ENCODE measurements at regions not wholly inside any gene's neighbourhood (a gene's known extent, or its start where the extent isn't known, plus 50 kb on each side); places are given as distances from the start of the nearest gene placed in this dataset.
A peak's percentile ranks its signal among the peaks of the same experiment; 100 is the strongest.

DNA sequence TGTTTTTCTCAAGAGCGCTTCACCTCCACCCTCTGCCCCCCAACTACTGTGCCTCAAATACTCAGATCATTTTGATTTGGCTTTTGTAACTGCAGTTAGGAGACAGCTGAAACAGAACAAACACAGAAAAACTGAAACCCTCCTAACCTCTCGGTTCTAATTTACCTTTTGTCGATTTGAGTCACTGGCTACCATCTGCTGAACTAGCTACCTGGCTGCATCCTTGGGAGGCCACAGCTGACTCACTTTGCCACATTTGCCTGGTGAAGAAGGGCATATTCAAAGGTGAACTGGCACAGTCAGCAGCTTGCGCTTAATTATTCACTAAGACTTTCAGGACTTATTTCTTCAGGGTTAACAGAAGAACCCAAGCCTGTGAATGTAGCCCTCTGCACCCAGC, 117.7 kb downstream of the FOXB1 start:
- Histone ChIP-seq H2BK5ac (ENCODE audit: low read depth, low read length, poor library complexity) (no peak overlapping the region), H4K12ac (ENCODE audit: low read depth, low read length) (no peak overlapping the region), H2AFZ (ENCODE audit: insufficient read depth, low read length, poor library complexity) (no peak overlapping the region), H3K9ac (ENCODE audit: low read length) (no peak overlapping the region), H2AK5ac (ENCODE audit: low read length) (no peak overlapping the region), H4K8ac (ENCODE audit: low read depth, low read length) (no peak overlapping the region), H2BK12ac (ENCODE audit: low read length) (no peak overlapping the region), H3K23ac (ENCODE audit: low read length) (no peak overlapping the region), H3K79me2 (ENCODE audit: control insufficient read depth, insufficient read depth, low read length, poor library complexity) (no peaks in the 10 kb centered on the region), H3K4me1 (ENCODE audit: control insufficient read depth in 1 of 2, insufficient read depth in 2 of 2, low read length in 2 of 2) (no peaks in the 10 kb centered on the region), H3K9me3 (ENCODE audit: insufficient read depth, low read depth, low read length) (no peaks in the 10 kb centered on the region), H3K27me3 (ENCODE audit: insufficient read depth, low read length) (peaks cover 7% of the 10 kb centered on the region), H3K4ac (ENCODE audit: low read depth, low read length) (no peak overlapping the region), H4K91ac (ENCODE audit: low read depth, low read length) (no peak overlapping the region), H3K4me2 (ENCODE audit: low read length) (no peak overlapping the region), H2BK120ac (ENCODE audit: insufficient read depth, low read length, poor library complexity) (no peak overlapping the region), H3K27ac (ENCODE audit: low read depth, low read length) (no peak overlapping the region), H3K14ac (ENCODE audit: low read length) (no peak overlapping the region), H3K4me3 (ENCODE audit: low read depth, low read length) (no peak overlapping the region), H3K36me3 (ENCODE audit: control insufficient read depth in 1 of 2, insufficient read depth in 2 of 2, low read length in 2 of 2) (no peaks in the 10 kb centered on the region), H3K18ac (ENCODE audit: low read length) (no peak overlapping the region), H3K79me1 (ENCODE audit: low read length) (no peaks in the 10 kb centered on the region)
- peak in 1 of 2 donors; percentile 23 for DNase-seq
- no CpG with 5 or more reads among the region's 4 CpGs for WGBS (ENCODE audit: extremely low coverage, insufficient coverage, insufficient read length)

DNA sequence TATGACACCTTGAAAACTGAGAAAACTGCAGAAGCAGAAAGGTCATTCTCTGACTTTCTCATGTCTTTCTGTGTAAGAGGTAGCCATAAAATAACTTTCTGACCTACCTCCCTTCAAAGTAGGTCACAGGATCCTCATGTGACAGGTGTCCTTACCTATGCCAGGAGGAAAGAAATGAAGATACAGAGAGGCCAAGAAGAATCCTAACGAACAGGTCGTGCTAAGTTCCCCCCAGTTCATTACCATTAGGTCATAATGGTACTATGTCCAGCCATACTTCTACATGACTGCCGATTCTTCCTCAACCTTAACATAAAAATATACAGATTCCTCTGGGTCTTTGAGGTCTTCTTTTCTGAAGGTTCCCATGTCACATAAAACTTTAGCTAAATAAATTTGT, 118.6 kb downstream of the FOXB1 start:
- no peak overlapping the region for H4K91ac ChIP-seq (ENCODE audit: low read depth, low read length)
- no peaks in the 10 kb centered on the region for H3K79me1 ChIP-seq (ENCODE audit: low read length)
- H3K27me3 ChIP-seq (ENCODE audit: insufficient read depth, low read length) = peaks cover 7% of the 10 kb centered on the region
- H3K9me3 ChIP-seq (ENCODE audit: insufficient read depth, low read depth, low read length) = no peaks in the 10 kb centered on the region
- H3K36me3 ChIP-seq (ENCODE audit: control insufficient read depth in 1 of 2, insufficient read depth in 2 of 2, low read length in 2 of 2) = no peaks in the 10 kb centered on the region
- H3K4me2 ChIP-seq (ENCODE audit: low read length) = no peak overlapping the region
- no peak overlapping the region for H3K14ac ChIP-seq (ENCODE audit: low read length)
- no CpG with 5 or more reads among the region's 3 CpGs for WGBS (ENCODE audit: extremely low coverage, insufficient coverage, insufficient read length)
- H2BK12ac ChIP-seq (ENCODE audit: low read length) = no peak overlapping the region
- H3K4me1 ChIP-seq (ENCODE audit: control insufficient read depth in 1 of 2, insufficient read depth in 2 of 2, low read length in 2 of 2) = no peaks in the 10 kb centered on the region
- H3K9ac ChIP-seq (ENCODE audit: low read length) = no peak overlapping the region
- H3K27ac ChIP-seq (ENCODE audit: low read depth, low read length) = no peak overlapping the region
- H3K79me2 ChIP-seq (ENCODE audit: control insufficient read depth, insufficient read depth, low read length, poor library complexity) = no peaks in the 10 kb centered on the region
- H2BK120ac ChIP-seq (ENCODE audit: insufficient read depth, low read length, poor library complexity) = no peak overlapping the region
- H2BK5ac ChIP-seq (ENCODE audit: low read depth, low read length, poor library complexity) = no peak overlapping the region
- no peak overlapping the region for H2AFZ ChIP-seq (ENCODE audit: insufficient read depth, low read length, poor library complexity)
- no peak overlapping the region for H3K23ac ChIP-seq (ENCODE audit: low read length)
- no peak overlapping the region for H2AK5ac ChIP-seq (ENCODE audit: low read length)
- no peak overlapping the region for H4K12ac ChIP-seq (ENCODE audit: low read depth, low read length)
- no peak overlapping the region for H3K4me3 ChIP-seq (ENCODE audit: low read depth, low read length)
- peak; percentile 50 to 76 for DNase-seq
- H4K8ac ChIP-seq (ENCODE audit: low read depth, low read length) = no peak overlapping the region
- no peak overlapping the region for H3K18ac ChIP-seq (ENCODE audit: low read length)
- no peak overlapping the region for H3K4ac ChIP-seq (ENCODE audit: low read depth, low read length)

DNA sequence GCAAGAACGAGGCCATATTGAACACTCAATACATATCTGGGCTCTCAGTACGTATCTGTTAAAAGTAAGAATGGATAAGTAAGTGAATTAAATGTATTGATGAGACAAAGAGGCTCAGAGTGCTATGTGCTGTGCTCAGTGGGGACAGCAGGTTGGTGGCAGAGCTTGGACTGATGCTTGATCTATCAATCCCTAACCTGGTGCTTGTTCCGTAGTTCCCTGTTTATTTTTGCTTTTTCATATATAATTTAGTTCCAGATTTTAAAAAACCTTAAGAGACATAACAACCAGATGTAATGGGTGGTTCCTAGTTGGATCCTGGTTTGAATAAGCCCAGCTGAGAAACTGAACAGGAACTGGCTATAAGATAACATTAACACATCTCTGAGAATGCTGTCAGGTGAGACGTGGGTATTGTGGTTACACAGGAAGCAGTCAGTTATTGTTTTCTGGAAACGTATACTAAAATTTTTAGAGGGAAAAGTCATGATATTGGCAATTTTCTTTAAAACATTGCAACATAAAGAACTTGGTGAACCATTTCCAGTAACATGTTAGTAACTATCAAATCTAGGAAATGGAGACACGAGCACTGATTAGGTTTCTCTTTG, 120.5 kb downstream of the FOXB1 start:
- Histone ChIP-seq H3K36me3 (ENCODE audit: control insufficient read depth in 1 of 2, insufficient read depth in 2 of 2, low read length in 2 of 2) (no peaks in the 10 kb centered on the region), H3K9me3 (ENCODE audit: insufficient read depth, low read depth, low read length) (no peaks in the 10 kb centered on the region), H3K9ac (ENCODE audit: low read length) (no peak overlapping the region), H3K4me1 (ENCODE audit: control insufficient read depth in 1 of 2, insufficient read depth in 2 of 2, low read length in 2 of 2) (peaks cover 0 to 3% of the 10 kb centered on the region in 2 experiments), H3K27me3 (ENCODE audit: insufficient read depth, low read length) (peaks cover 4% of the 10 kb centered on the region), H2AK5ac (ENCODE audit: low read length) (no peak overlapping the region), H3K23ac (ENCODE audit: low read length) (no peak overlapping the region), H3K79me2 (ENCODE audit: control insufficient read depth, insufficient read depth, low read length, poor library complexity) (no peaks in the 10 kb centered on the region), H3K4me3 (ENCODE audit: low read depth, low read length) (no peak overlapping the region), H4K91ac (ENCODE audit: low read depth, low read length) (no peak overlapping the region), H2BK12ac (ENCODE audit: low read length) (no peak overlapping the region), H2BK120ac (ENCODE audit: insufficient read depth, low read length, poor library complexity) (no peak overlapping the region), H3K4me2 (ENCODE audit: low read length) (no peak overlapping the region), H3K18ac (ENCODE audit: low read length) (no peak overlapping the region), H3K79me1 (ENCODE audit: low read length) (no peaks in the 10 kb centered on the region), H3K14ac (ENCODE audit: low read length) (no peak overlapping the region), H3K4ac (ENCODE audit: low read depth, low read length) (no peak overlapping the region), H4K8ac (ENCODE audit: low read depth, low read length) (no peak overlapping the region), H4K12ac (ENCODE audit: low read depth, low read length) (no peak overlapping the region), H3K27ac (ENCODE audit: low read depth, low read length) (no peak overlapping the region), H2AFZ (ENCODE audit: insufficient read depth, low read length, poor library complexity) (no peak overlapping the region), H2BK5ac (ENCODE audit: low read depth, low read length, poor library complexity) (no peak overlapping the region)
- WGBS (ENCODE audit: extremely low coverage, insufficient coverage, insufficient read length) = no CpG with 5 or more reads among the region's 6 CpGs
- no peak for DNase-seq

DNA sequence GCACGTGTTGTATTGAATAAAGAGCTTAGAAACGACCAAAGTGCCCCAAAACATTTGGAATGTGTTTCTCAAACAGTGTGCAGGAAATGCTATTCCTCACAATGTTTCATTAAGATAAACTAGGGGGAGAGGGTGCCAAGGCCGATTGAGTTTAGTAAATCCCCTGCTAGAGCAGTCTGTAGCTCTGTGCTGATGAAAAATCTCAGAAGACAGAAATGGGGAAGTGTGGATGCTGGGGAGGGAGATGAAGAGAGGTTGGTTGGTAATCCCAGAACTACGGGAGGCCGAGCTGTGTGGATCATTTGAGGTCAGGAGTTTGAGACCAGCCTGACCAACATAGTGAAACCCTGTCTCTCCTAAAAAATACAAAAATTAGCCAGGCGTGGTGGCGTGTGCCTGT, 121.2 kb downstream of the FOXB1 start:
- H3K79me2 ChIP-seq (ENCODE audit: control insufficient read depth, insufficient read depth, low read length, poor library complexity) = no peaks in the 10 kb centered on the region
- H3K18ac ChIP-seq (ENCODE audit: low read length) = no peak overlapping the region
- no CpG with 5 or more reads among the region's 7 CpGs for WGBS (ENCODE audit: extremely low coverage, insufficient coverage, insufficient read length)
- H2AFZ ChIP-seq (ENCODE audit: insufficient read depth, low read length, poor library complexity) = no peak overlapping the region
- no peaks in the 10 kb centered on the region for H3K27me3 ChIP-seq (ENCODE audit: insufficient read depth, low read length)
- no peaks in the 10 kb centered on the region for H3K36me3 ChIP-seq (ENCODE audit: control insufficient read depth in 1 of 2, insufficient read depth in 2 of 2, low read length in 2 of 2)
- H3K4me2 ChIP-seq (ENCODE audit: low read length) = no peak overlapping the region
- DNase-seq = no peak
- H3K4me1 ChIP-seq (ENCODE audit: control insufficient read depth in 1 of 2, insufficient read depth in 2 of 2, low read length in 2 of 2) = peaks cover 0 to 3% of the 10 kb centered on the region in 2 experiments
- H3K23ac ChIP-seq (ENCODE audit: low read length) = no peak overlapping the region
- H2AK5ac ChIP-seq (ENCODE audit: low read length) = no peak overlapping the region
- H4K91ac ChIP-seq (ENCODE audit: low read depth, low read length) = no peak overlapping the region
- no peak overlapping the region for H2BK12ac ChIP-seq (ENCODE audit: low read length)
- H4K8ac ChIP-seq (ENCODE audit: low read depth, low read length) = no peak overlapping the region
- H3K9me3 ChIP-seq (ENCODE audit: insufficient read depth, low read depth, low read length) = no peaks in the 10 kb centered on the region
- no peaks in the 10 kb centered on the region for H3K79me1 ChIP-seq (ENCODE audit: low read length)
- H3K27ac ChIP-seq (ENCODE audit: low read depth, low read length) = no peak overlapping the region
- H2BK120ac ChIP-seq (ENCODE audit: insufficient read depth, low read length, poor library complexity) = no peak overlapping the region
- no peak overlapping the region for H3K4me3 ChIP-seq (ENCODE audit: low read depth, low read length)
- H3K9ac ChIP-seq (ENCODE audit: low read length) = no peak overlapping the region
- H2BK5ac ChIP-seq (ENCODE audit: low read depth, low read length, poor library complexity) = no peak overlapping the region
- H3K4ac ChIP-seq (ENCODE audit: low read depth, low read length) = no peak overlapping the region
- H4K12ac ChIP-seq (ENCODE audit: low read depth, low read length) = no peak overlapping the region
- H3K14ac ChIP-seq (ENCODE audit: low read length) = no peak overlapping the region
